ENCODE measurements at regions not wholly inside any gene's neighbourhood (a gene's known extent, or its start where the extent isn't known, plus 50 kb on each side); places are given as distances from the start of the nearest gene placed in this dataset.

- H3K4me1 ChIP-seq, result no peaks in the 10 kb centered on the region
- TF ChIP-seq, protein P1, sequence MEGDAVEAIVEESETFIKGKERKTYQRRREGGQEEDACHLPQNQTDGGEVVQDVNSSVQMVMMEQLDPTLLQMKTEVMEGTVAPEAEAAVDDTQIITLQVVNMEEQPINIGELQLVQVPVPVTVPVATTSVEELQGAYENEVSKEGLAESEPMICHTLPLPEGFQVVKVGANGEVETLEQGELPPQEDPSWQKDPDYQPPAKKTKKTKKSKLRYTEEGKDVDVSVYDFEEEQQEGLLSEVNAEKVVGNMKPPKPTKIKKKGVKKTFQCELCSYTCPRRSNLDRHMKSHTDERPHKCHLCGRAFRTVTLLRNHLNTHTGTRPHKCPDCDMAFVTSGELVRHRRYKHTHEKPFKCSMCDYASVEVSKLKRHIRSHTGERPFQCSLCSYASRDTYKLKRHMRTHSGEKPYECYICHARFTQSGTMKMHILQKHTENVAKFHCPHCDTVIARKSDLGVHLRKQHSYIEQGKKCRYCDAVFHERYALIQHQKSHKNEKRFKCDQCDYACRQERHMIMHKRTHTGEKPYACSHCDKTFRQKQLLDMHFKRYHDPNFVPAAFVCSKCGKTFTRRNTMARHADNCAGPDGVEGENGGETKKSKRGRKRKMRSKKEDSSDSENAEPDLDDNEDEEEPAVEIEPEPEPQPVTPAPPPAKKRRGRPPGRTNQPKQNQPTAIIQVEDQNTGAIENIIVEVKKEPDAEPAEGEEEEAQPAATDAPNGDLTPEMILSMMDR (IDR thresholded peaks at IDR 0.05), result no peak
- H3K27me3 ChIP-seq (ENCODE audit: low read depth), result no peaks in the 10 kb centered on the region
- H3K4me3 ChIP-seq, result no peak overlapping the region
- intact Hi-C loops (cut with DNase I), result no loop called here
- ATAC-seq, result no peak
- peaks cover 7% of the 10 kb centered on the region for H3K9me3 ChIP-seq
- no peaks in the 10 kb centered on the region for H3K36me3 ChIP-seq
- DNase-seq, result no peak
- no peak overlapping the region for H3K27ac ChIP-seq
Measured at GRCh38 chr20:10842116-10842515, 168.3 kb upstream of the JAG1 start.

DNA sequence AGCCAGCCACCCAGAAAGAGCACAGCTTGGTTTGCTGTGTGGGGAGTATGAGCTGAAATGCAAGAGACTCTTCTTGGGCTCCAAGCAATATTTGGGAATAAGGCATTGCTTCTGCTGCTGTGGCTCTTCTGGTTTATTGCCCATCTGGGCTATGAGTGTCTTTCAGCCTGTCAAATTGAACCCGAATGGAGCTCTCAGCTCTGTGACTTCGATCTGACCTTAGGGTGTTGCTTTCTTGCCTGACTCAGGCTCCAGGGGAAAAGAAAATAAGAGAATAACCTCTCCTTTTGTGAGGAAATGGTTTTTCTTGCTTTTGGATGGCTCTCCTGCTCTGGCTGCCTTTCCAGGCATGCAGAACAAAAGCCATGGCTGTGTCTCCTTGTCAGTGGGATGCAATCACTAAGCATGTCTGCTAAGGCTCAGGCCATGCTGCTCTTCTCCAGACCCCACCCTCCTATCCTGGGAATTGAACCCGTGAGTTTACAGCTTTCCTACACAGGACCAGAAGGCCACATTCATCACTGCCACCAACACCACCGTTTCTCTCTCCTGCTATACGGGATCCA, 169.4 kb upstream of the JAG1 start:
- Histone ChIP-seq H3K36me3 (no peaks in the 10 kb centered on the region), H3K27me3 (ENCODE audit: low read depth) (no peaks in the 10 kb centered on the region), H3K9me3 (peaks cover 7% of the 10 kb centered on the region), H3K4me3 (no peak overlapping the region), H3K27ac (no peak overlapping the region), H3K4me1 (no peaks in the 10 kb centered on the region)
- TF ChIP-seq, protein P1 (IDR thresholded peaks at IDR 0.05), result no peak
- DNase-seq, result no peak
- intact Hi-C loops (cut with DNase I), result no loop called here
- ATAC-seq, result no peak

DNA sequence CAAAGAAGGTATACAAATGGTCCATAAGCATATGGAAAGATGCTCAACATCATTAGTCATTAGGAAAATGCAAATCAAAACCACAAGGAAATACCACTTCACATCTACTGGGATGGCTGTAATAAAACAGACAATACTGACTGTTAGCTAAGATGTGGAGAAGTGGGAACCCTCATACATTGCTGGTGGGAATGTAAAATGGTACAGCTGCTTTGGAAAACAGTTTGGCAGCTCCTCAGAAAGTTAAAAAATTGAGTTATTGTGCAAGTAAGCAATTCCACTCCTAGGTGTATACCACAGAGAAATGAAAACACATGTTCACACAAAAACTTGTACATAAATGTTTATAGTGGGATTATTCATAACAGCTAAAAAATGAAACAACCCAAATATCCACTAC, 173.0 kb upstream of the JAG1 start:
- no peak overlapping the region for H3K4me3 ChIP-seq
- intact Hi-C loops (cut with DNase I), result no loop called here
- no peak for ATAC-seq
- TF ChIP-seq, protein P1 (IDR thresholded peaks at IDR 0.05), result no peak
- no peaks in the 10 kb centered on the region for H3K27me3 ChIP-seq (ENCODE audit: low read depth)
- H3K27ac ChIP-seq, result no peak overlapping the region
- peaks cover 2% of the 10 kb centered on the region for H3K9me3 ChIP-seq
- H3K4me1 ChIP-seq, result no peaks in the 10 kb centered on the region
- H3K36me3 ChIP-seq, result no peaks in the 10 kb centered on the region
- DNase-seq, result no peak

DNA sequence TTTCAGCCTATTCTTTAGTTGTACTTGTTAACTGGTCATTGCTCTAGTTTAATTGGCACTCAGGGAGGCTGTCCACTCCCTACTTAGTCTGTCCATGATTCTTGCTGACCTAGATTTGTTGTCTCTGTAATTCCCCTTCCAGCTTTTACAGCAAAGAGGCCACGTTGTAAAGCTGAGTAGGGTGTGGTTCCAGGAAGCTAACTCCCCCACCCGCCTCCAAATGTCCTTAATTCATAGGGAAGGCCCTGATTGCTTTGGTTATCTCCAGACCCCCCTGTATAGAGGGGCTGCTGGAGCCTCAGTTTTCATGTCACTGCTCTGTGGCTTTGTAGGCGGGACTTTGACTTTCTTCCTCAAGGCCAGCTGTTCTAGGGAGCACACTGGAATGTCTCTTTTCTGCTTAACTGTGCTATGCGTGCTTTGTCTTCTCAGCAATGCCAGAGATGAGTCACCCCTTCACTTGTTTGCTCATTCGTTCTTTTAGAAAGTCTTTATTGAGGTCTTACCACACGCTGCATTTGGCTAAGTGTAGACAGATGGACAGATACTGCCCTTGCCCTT, 175.1 kb upstream of the JAG1 start:
- Histone ChIP-seq H3K36me3 (no peaks in the 10 kb centered on the region), H3K4me3 (no peak overlapping the region), H3K4me1 (no peaks in the 10 kb centered on the region), H3K27ac (no peak overlapping the region), H3K27me3 (ENCODE audit: low read depth) (no peaks in the 10 kb centered on the region), H3K9me3 (no peaks in the 10 kb centered on the region)
- TF ChIP-seq, protein P1 (IDR thresholded peaks at IDR 0.05), result no peak
- ATAC-seq (peak; percentile 26 to 67), DNase-seq (no peak)
- intact Hi-C loops (cut with DNase I), result no loop called here

- DNase-seq, result no peak
- intact Hi-C loops (cut with DNase I), result no loop called here
- TF ChIP-seq, protein P1 (IDR thresholded peaks at IDR 0.05), result no peak
- Histone ChIP-seq H3K36me3 (no peaks in the 10 kb centered on the region), H3K27me3 (ENCODE audit: low read depth) (no peaks in the 10 kb centered on the region), H3K4me1 (peaks cover 5% of the 10 kb centered on the region), H3K4me3 (no peak overlapping the region), H3K27ac (no peak overlapping the region), H3K9me3 (no peaks in the 10 kb centered on the region)
- ATAC-seq, result no peak
Measured at GRCh38 chr20:10853176-10853575, 179.4 kb upstream of the JAG1 start.
